ENCODE measurements at regions not wholly inside any gene's neighbourhood (a gene's known extent, or its start where the extent isn't known, plus 50 kb on each side); places are given as distances from the start of the nearest gene placed in this dataset.
"Not testable (repeated sequence)": the region's sequence is repeated elsewhere in the genome, so short reads cannot be mapped to it uniquely, and the experiment has no call there.

DNA sequence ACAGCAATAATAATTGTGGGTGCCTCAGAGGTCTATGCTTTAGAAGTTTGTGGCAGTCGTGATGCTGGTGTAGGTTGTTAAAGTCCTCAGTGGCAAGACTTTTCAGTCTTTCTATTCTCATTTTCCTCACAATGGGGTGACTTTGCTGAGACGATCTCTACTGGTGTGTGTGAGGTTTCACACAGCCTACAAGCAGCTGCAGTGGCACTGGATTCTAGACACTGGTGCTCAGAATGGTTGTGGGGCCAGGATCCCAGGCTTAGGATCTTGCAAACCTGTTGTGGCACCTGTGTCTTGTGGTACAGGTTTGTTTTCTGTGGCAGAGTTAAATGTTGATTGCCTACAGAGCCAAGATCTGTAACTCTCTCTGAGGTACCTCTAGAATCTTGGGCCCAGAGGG is 581.2 kb downstream of the PTPRC start:
- no peak for DNase-seq (ENCODE audit: low read depth in 2 of 2)

DNA sequence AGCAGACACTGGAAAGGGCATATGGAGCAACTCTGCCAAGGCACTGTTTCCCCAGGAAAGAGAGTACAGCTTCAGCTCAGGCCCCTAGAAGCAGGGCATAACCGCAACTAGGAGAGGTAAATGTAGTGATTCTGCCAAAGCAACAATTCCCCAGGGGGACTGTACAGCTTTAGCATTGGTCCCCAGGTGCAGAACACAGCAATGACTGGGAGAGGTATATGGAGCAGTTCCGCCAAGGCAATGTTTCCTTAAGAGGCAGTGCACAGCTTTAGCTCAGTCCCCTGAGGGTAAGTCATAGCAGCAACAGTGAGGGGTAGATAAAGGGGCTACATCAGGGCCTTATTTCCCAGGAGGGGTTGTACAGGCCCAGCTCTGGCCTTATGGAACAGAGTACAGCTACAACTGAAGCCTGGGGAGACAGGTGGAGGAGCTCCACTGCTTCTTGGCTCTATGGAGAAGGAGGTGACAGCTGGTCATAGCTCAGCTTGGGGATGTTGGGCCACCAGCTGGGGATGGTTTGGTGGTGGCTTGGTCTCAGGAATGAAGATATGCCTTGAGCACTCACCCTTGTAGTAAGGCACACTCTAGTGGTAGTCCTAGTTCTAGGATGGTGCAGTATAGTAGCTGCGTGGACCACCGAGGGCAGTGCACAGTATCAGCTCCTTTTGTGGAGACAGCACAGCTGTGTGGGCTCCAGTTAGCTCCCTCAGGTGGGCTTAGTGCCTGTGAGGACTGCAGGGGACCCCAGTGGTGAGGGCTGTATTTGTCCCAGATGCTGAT is 582.7 kb downstream of the PTPRC start:
- DNase-seq (ENCODE audit: low read depth in 2 of 2) = no peak

- no peak for DNase-seq (ENCODE audit: low read depth in 2 of 2)
Measured at GRCh38 chr1:199223936-199224335, 585.1 kb downstream of the PTPRC start.

- peak in 1 of 2 donors; percentile 22 for DNase-seq (ENCODE audit: low read depth in 2 of 2)
Measured at GRCh38 chr1:199226163-199226562, 587.3 kb downstream of the PTPRC start.

DNA sequence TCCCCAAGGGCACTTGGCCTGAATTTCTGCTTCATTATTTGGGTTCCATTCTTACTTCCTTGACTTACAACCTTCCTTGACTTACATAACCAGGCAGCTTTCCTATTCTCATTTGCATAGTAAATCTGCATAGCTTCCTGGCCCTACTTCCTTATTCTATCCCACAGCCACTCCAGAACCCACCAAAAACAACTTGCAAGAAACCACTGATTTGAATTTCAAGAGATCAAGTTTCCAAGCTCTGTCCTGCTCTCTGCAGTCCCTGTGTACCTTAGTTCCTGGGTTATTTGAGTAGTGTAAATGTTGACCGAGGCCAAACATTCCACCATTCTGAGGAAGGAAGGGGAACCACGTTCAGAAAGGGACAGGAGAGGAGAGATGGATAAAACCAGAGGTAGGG is 603.3 kb downstream of the PTPRC start:
- DNase-seq (ENCODE audit: low read depth in 2 of 2) = no peak

GRCh38 chr1:199242601-199243000 is 603.8 kb downstream of the PTPRC start:
- DNase-seq (ENCODE audit: low read depth in 2 of 2) = no peak

DNA sequence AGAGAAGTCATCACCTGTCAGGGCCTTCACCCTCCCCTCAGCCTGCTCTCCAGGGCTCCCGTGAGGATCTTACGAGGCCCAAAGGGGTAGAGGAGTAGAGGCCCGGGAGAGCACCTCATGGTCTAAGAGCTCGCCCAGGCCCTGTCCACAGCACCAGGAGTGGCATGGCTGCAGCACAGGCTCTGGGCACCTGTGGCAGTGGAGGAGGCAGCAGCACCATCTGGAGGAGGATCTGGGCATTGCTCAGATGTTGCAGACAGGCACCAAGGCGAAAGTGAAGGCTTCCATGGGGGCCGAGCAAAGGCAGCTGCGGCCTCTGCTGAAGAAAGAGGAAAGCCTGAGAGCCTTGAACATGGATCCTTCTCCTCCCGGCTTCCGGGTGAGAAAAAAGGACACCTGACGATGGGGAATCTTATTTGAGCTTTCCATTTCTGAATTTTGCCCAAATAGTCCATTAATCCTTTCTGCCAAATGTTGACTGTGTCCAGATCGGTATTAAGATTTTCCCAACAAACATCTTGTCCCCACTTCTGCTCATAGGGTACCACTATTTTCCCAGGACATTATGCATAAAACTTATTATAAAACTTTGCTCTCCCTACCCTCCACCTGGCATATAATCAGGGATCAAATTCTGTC is 604.7 kb downstream of the PTPRC start:
- DNase-seq (ENCODE audit: low read depth in 2 of 2) = peak; percentile 59 to 66

DNA sequence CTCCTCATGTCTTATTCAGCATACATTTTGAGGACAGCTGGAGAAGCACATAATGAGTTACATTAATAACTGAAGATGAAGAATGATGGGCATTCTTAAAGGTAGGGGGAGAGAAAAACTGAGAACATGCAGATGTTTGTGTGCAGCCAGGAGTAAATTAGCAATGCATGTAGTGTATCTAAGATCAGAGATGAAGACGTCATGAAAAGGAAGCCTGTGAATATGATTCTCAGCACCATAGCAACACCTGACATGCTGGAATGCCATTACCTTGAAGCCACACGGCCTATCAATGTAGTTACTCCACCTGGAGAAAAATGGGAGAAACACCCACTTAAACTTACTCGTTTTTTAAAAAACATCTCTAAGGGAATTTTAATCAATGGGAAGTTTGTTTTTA is 607.1 kb downstream of the PTPRC start:
- DNase-seq (ENCODE audit: low read depth in 2 of 2) = no peak

DNA sequence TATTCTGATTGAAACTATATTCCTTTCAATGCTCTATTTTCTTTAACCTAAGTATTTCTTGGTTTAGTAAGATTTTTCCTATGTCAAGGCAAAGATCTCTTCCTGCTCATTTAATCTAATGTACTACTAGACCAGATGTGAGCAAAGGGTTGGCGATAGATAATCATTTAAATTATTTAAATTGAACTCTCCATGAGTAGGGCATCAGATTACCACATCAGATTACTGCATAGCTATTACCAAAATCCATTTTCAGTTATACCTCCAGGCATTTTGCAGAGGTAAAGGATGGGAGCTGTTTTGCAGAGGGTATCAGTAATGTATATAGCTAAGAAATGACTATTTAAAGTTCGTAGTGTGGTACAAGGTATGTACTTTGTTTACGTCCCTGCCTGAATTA is 607.9 kb downstream of the PTPRC start:
- no peak for DNase-seq (ENCODE audit: low read depth in 2 of 2)

DNA sequence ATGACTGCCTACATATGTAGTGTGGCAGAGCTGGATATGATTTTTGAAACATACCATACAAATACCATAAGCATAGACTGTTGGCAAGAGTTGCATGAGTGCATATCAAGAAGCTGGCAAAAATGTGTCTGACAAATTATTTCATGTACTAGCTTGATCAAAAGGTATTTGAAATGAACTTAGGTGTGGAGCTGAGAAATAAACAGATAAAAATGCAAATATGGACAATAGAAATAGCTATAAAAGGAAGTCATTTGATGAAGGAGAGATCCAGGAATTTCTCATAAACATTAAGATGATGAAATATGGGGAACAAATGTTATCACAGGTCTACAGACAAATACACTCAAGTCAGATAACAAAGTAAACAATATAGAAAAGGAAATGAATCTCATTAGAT is 609.1 kb downstream of the PTPRC start:
- no peak for DNase-seq (ENCODE audit: low read depth in 2 of 2)

- not testable (repeated sequence) for DNase-seq (ENCODE audit: low read depth in 2 of 2)
Measured at GRCh38 chr1:199254040-199254439, 615.2 kb downstream of the PTPRC start.

DNA sequence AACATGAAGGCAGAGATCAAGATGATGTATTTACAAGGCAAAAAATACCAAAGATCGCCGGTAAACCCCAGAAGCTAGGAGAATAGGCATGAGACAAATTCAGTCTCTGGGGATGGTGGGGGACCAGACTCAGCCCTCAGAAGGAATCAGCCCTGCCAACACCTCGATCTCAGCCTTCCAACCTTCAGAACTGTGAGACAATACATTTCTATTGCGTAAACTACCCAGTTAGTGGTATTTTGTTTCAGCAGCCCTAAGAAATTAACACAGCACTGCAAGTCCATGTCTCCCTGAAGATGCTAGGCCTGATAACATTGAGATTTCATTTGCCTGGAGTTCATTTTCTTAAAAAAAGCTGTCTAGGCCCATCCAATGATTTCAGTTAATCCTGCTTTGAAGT is 622.5 kb downstream of the PTPRC start:
- no peak for DNase-seq (ENCODE audit: low read depth in 2 of 2)

DNA sequence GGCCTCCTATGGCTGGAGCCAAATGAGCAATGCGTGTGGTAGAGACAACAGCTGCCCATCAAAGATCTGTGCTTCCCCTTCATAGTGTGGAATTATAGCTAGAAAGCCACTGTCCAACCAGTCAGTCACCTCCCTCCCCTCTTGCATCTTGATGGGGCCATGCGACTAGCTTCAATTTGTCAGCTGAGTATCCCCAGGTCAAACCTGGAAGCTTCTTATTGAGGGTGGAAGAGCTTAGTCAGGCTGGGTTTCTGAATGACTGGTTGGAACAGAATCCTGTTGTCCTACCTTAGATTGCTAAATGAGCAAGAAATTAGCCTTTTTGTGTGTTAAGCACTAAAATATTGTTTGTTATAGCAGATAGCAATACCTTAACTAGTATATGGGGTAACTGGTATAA is 625.4 kb downstream of the PTPRC start:
- DNase-seq (ENCODE audit: low read depth in 2 of 2) = no peak

DNA sequence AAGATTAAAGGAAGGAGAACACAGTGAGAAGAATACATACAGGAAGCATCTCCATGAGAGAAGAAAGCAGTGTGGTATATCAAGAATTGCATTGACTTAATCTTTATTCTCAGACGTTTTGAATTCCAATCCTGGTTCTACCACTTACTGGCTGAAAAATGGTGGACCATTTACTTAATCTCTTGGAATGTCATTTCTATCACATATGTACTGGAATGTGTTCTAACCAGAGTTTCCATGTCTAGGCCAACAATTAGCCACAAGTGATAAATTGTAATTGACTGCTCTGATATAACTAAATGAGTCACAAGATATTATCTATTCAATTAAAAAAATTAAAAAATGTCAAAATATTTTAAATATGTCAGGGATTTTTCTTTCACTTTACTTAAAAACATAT is 626.1 kb downstream of the PTPRC start:
- no peak for DNase-seq (ENCODE audit: low read depth in 2 of 2)

- no peak for DNase-seq (ENCODE audit: low read depth in 2 of 2)
Measured at GRCh38 chr1:199265319-199265718, 626.5 kb downstream of the PTPRC start.

DNA sequence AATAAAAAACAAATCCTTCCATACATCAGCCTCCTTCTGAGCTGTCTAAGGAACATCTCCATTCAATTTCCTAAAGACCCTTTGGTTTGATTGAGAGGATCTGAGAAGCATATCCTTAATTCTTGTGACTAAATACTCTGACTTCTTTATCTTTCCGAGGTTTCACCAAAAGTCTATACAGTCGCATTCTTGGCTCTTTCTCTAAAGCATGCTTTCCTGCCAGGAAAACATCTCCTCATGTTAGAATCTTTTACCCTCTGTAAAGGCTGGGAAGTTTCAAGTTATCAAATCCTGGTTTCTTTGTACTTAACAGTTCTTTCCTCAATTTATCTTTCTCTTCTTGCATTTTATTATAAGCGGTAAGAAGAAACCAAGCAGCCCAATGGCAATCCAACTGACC is 630.4 kb downstream of the PTPRC start:
- DNase-seq (ENCODE audit: low read depth in 2 of 2) = no peak

- no peak for DNase-seq (ENCODE audit: low read depth in 2 of 2)
Measured at GRCh38 chr1:199272139-199272544, 633.3 kb downstream of the PTPRC start.

DNA sequence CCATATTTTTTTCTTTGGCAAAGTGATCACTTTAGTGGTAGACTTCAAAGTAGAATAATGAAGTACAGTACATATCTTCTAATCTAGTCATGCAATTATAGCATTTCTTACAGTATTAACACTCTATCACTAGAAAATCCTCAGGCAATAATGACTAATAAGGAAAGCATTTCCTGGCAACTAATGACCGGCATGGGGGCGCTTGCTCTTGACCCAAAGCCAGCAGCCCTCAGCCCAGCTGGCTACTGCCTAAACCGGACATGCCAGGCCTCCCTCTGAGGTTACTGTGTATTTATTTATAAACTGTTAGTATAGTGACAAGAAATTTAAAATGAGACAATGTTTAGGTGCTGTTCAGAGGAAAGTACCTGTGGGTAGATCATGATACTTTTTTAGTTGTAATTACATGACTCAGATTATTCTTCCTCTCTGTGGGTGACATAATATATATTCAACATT is 633.8 kb downstream of the PTPRC start:
- no peak for DNase-seq (ENCODE audit: low read depth in 2 of 2)

GRCh38 chr1:199273837-199274379 is 635.1 kb downstream of the PTPRC start:
- no peak for DNase-seq (ENCODE audit: low read depth in 2 of 2)

DNA sequence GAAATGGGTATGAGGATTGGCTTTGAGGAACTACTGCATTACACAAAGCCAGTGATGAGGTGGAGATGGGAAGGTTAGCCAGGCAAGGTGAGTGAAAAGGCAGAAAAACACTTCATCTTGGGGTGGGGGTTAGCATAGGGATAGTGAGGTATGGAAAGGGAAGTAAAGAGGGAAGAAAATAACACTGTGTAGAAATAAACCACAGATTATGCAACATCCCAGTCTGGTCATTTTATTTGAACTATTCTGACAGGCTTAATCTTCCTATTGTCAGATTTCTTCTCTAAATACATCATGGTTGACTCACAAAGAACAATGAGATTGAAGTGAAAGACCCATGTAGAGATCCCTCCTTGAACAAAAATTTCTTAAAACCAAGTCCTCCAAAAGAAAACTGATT is 640.2 kb downstream of the PTPRC start:
- no peak for DNase-seq (ENCODE audit: low read depth in 2 of 2)

DNA sequence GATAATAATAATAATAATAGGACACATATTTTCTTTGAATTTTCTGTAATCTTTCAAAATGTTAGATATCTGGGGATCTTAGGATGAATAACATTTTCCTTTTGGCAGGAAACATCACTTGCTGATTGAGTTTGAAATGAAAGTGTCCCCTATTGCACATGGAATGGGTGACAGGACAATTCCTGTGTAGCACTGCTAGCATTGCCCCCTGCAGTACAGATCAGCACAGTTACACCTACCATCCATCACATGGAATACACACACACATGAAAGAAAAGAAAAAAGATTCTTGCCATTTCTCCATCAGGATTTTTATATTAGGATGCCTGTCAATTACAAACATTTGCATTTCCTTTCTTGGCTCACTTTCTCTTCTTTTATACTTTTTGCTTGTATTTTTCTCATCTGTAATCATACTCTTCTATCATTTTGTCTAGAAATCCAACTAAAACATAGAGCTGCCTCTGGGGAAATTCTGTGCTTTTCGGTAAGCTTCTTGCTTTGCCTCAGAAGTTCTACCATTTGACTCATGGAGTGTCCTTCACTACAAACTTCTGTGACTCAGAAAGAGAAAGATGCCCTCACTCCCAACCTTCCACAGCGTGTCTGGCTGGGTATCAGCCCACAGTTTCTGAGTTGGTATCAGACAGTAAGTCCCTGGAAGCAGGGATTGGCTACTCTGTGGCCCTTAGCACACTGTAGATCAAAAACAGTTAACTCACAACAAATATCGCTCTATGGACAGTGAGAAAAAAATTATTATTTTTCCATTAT is 641.2 kb downstream of the PTPRC start:
- DNase-seq (ENCODE audit: low read depth in 2 of 2) = no peak

DNA sequence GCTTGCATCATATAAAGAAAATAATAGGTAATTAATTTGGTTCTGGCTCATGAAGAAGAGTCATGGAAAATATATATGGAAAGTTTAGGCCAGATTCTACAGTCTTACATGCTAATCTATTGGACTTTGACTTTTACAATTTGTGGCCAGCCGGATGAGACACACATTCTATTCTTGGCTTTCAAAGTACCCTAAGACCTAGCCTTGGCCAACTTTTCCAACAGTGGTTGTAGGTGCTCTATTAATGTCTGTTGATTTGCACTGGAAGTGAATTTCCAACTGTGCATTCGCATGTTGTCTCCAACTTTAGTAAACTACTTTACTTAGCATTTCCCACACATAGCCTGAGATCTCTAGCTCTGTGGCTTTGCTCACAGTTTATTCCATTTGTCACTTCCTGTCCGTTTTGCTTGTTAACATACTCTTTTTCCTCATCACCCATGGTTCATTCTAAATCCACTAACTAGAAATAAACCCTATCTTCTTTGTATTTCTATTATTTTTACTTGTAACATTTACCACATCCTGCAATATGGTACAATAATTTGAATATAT is 644.0 kb downstream of the PTPRC start:
- DNase-seq (ENCODE audit: low read depth in 2 of 2) = no peak
